Fibroblast of pulmonary artery (primary cell): ENCODE measurements at regions not wholly inside any gene's neighbourhood (a gene's known extent, or its start where the extent isn't known, plus 50 kb on each side); places are given as distances from the start of the nearest gene placed in this dataset.

ENCODE experiments used
- DNase-seq: peaks from one replicate; pipeline ENCODE4 v3.0.0-alpha.2; 2010; ENCODE audit warnings: low read depth
- H3K4me3 ChIP-seq: replicated peaks from 2 replicates; pipeline ENCODE4 v1.5.1; 2011; ENCODE audit warnings: low read depth, mild to moderate bottlenecking, control low read depth, low read length, moderate library complexity
- CTCF ChIP-seq: IDR thresholded peaks from 2 replicates; pipeline ENCODE4 v1.5.1; 2011; ENCODE audit warnings: mild to moderate bottlenecking, control low read depth, low read length, inconsistent platforms; ENCODE audit errors: missing control alignments

GRCh38 chr4:60588556-60588955 is 611.6 kb upstream of the ADGRL3 start:
- no peak overlapping the region for H3K4me3 ChIP-seq
- DNase-seq = no peak
- no peak for TF ChIP-seq CTCF

- no peak overlapping the region for H3K4me3 ChIP-seq
- DNase-seq = no peak
- TF ChIP-seq CTCF = no peak
These were observed 610.7 kb upstream of the ADGRL3 start for GRCh38 chr4:60589425-60589824.

GRCh38 chr4:60590116-60590515 is 610.0 kb upstream of the ADGRL3 start:
- no peak for DNase-seq
- no peak overlapping the region for H3K4me3 ChIP-seq
- TF ChIP-seq CTCF = no peak

- peak; percentile 7 for DNase-seq
- TF ChIP-seq CTCF = no peak
- H3K4me3 ChIP-seq = no peak overlapping the region
These were observed 594.3 kb upstream of the ADGRL3 start for GRCh38 chr4:60605646-60606354.

- TF ChIP-seq CTCF = no peak
- no peak overlapping the region for H3K4me3 ChIP-seq
- no peak for DNase-seq
These were observed 588.2 kb upstream of the ADGRL3 start for GRCh38 chr4:60611762-60612496.

- no peak overlapping the region for H3K4me3 ChIP-seq
- no peak for DNase-seq
- no peak for TF ChIP-seq CTCF
These were observed 582.4 kb upstream of the ADGRL3 start for GRCh38 chr4:60617731-60618130.
